ENCODE measurements at regions not wholly inside any gene's neighbourhood (a gene's known extent, or its start where the extent isn't known, plus 50 kb on each side); places are given as distances from the start of the nearest gene placed in this dataset.

- Histone ChIP-seq H3K27ac (replicated peaks) (no peak overlapping the region), H3K27me3 (ENCODE audit: insufficient read depth, poor library complexity, severe bottlenecking) (no peaks in the 10 kb centered on the region), H3K4me3 (replicated peaks; ENCODE audit: insufficient read depth, low read length) (no peak overlapping the region)
- TF ChIP-seq SPI1 (IDR thresholded peaks at IDR 0.05; ENCODE audit: borderline replicate concordance, low read depth) (no peak), GABPA (IDR thresholded peaks at IDR 0.05; ENCODE audit: low read depth) (no peak), REST (IDR thresholded peaks at IDR 0.05; ENCODE audit: insufficient replicate concordance, low read depth) (no peak)
- no peak for DNase-seq (ENCODE audit: low read depth in 1 of 2, low spot score in 1 of 2)
Observed at GRCh38 chr6:97705568-97705967, 422.6 kb upstream of the MMS22L start.

GRCh38 chr6:97712751-97713150 is 429.7 kb upstream of the MMS22L start:
- DNase-seq (ENCODE audit: low read depth in 1 of 2, low spot score in 1 of 2), result no peak
- TF ChIP-seq REST (IDR thresholded peaks at IDR 0.05; ENCODE audit: insufficient replicate concordance, low read depth), result no peak
- no peak for TF ChIP-seq POLR2AphosphoS5 (IDR thresholded peaks at IDR 0.05; ENCODE audit: low read depth)
- TF ChIP-seq GABPA (IDR thresholded peaks at IDR 0.05; ENCODE audit: low read depth), result no peak
- no peak for TF ChIP-seq SPI1 (IDR thresholded peaks at IDR 0.05; ENCODE audit: borderline replicate concordance, low read depth)
- no peak for TF ChIP-seq CTCF (IDR thresholded peaks at IDR 0.05; ENCODE audit: insufficient read depth, low read length)
- no peaks in the 10 kb centered on the region for H3K27me3 ChIP-seq (ENCODE audit: insufficient read depth, poor library complexity, severe bottlenecking)
- H3K4me3 ChIP-seq (replicated peaks; ENCODE audit: insufficient read depth, low read length), result no peak overlapping the region
- no peak overlapping the region for H3K27ac ChIP-seq (replicated peaks)

- no peak overlapping the region for H3K27ac ChIP-seq (replicated peaks)
- no peak for DNase-seq (ENCODE audit: low read depth in 1 of 2, low spot score in 1 of 2)
- no peaks in the 10 kb centered on the region for H3K27me3 ChIP-seq (ENCODE audit: insufficient read depth, poor library complexity, severe bottlenecking)
- H3K4me3 ChIP-seq (replicated peaks; ENCODE audit: insufficient read depth, low read length), result no peak overlapping the region
- TF ChIP-seq REST (IDR thresholded peaks at IDR 0.05; ENCODE audit: insufficient replicate concordance, low read depth) (no peak), SPI1 (IDR thresholded peaks at IDR 0.05; ENCODE audit: borderline replicate concordance, low read depth) (no peak), POLR2AphosphoS5 (IDR thresholded peaks at IDR 0.05; ENCODE audit: low read depth) (no peak), GABPA (IDR thresholded peaks at IDR 0.05; ENCODE audit: low read depth) (no peak), CTCF (IDR thresholded peaks at IDR 0.05; ENCODE audit: insufficient read depth, low read length) (no peak)
Observed at GRCh38 chr6:97714772-97715171, 431.8 kb upstream of the MMS22L start.

- no peak for DNase-seq (ENCODE audit: low read depth in 1 of 2, low spot score in 1 of 2)
- no peak for TF ChIP-seq SPI1 (IDR thresholded peaks at IDR 0.05; ENCODE audit: borderline replicate concordance, low read depth)
- no peak for TF ChIP-seq GABPA (IDR thresholded peaks at IDR 0.05; ENCODE audit: low read depth)
- TF ChIP-seq REST (IDR thresholded peaks at IDR 0.05; ENCODE audit: insufficient replicate concordance, low read depth), result no peak
- TF ChIP-seq POLR2AphosphoS5 (IDR thresholded peaks at IDR 0.05; ENCODE audit: low read depth), result no peak
- no peak for TF ChIP-seq CTCF (IDR thresholded peaks at IDR 0.05; ENCODE audit: insufficient read depth, low read length)
- Histone ChIP-seq H3K27ac (replicated peaks) (no peak overlapping the region), H3K27me3 (ENCODE audit: insufficient read depth, poor library complexity, severe bottlenecking) (no peaks in the 10 kb centered on the region), H3K4me3 (replicated peaks; ENCODE audit: insufficient read depth, low read length) (no peak overlapping the region)
Observed at GRCh38 chr6:97717086-97717485, 434.1 kb upstream of the MMS22L start.

All from HL-60 (cell line).